ENCODE measurements at regions not wholly inside any gene's neighbourhood (a gene's known extent, or its start where the extent isn't known, plus 50 kb on each side); places are given as distances from the start of the nearest gene placed in this dataset.

GRCh38 chr17:17398943-17399926, 77.6 kb upstream of the MED9 start:
- no peak for TF ChIP-seq CTCF (IDR thresholded peaks at IDR 0.05 in 4 of 5, conservative IDR thresholded peaks at IDR 0.05 in 1 of 5)
- no peak for TF ChIP-seq POLR2A (IDR thresholded peaks at IDR 0.05)
